GM19468 (cell line): ENCODE measurements at regions not wholly inside any gene's neighbourhood (a gene's known extent, or its start where the extent isn't known, plus 50 kb on each side); places are given as distances from the start of the nearest gene placed in this dataset.

Source experiments
- ATAC-seq: cut with Tn5 transposase; IDR thresholded peaks from one replicate; pipeline ENCODE4 v1.9.1; 2021; ENCODE audit warnings: mild to moderate bottlenecking, moderate library complexity, moderate number of reproducible peaks; ENCODE audit not compliant: unreplicated experiment; ENCODE audit errors: extremely low read depth

GRCh38 chr12:97312570-97313135 lies 150.0 kb upstream of the RMST start:
- no peak for ATAC-seq

GRCh38 chr12:97313471-97314190 lies 149.0 kb upstream of the RMST start:
- no peak for ATAC-seq

- no peak for ATAC-seq
These were observed 146.3 kb upstream of the RMST start for GRCh38 chr12:97316321-97316720.

GRCh38 chr12:97321621-97322020 lies 141.0 kb upstream of the RMST start:
- ATAC-seq = no peak

- ATAC-seq = no peak
These were observed 140.2 kb upstream of the RMST start for GRCh38 chr12:97322388-97322787.

- ATAC-seq = no peak
These were observed 139.4 kb upstream of the RMST start for GRCh38 chr12:97323154-97323553.

GRCh38 chr12:97324471-97324870 lies 138.1 kb upstream of the RMST start:
- no peak for ATAC-seq

GRCh38 chr12:97335115-97335514 lies 127.5 kb upstream of the RMST start:
- no peak for ATAC-seq

GRCh38 chr12:97336900-97337751 lies 125.5 kb upstream of the RMST start:
- no peak for ATAC-seq

- ATAC-seq = no peak
These were observed 120.5 kb upstream of the RMST start for GRCh38 chr12:97342130-97342529.

- no peak for ATAC-seq
These were observed 114.6 kb upstream of the RMST start for GRCh38 chr12:97347956-97348355.

GRCh38 chr12:97358361-97358760 lies 104.2 kb upstream of the RMST start:
- no peak for ATAC-seq

GRCh38 chr12:97359021-97359690 lies 103.4 kb upstream of the RMST start:
- ATAC-seq = no peak

- ATAC-seq = no peak
These were observed 98.9 kb upstream of the RMST start for GRCh38 chr12:97363693-97364092.

GRCh38 chr12:97368462-97369163 lies 94.0 kb upstream of the RMST start:
- ATAC-seq = no peak

GRCh38 chr12:97375310-97375709 lies 87.3 kb upstream of the RMST start:
- ATAC-seq = no peak

GRCh38 chr12:97380440-97380839 lies 82.2 kb upstream of the RMST start:
- ATAC-seq = no peak

- no peak for ATAC-seq
These were observed 77.5 kb upstream of the RMST start for GRCh38 chr12:97385121-97385520.

GRCh38 chr12:97386133-97386581 lies 76.4 kb upstream of the RMST start:
- no peak for ATAC-seq

- ATAC-seq = no peak
These were observed 74.8 kb upstream of the RMST start for GRCh38 chr12:97387844-97388243.
